Mesothelial cell of epicardium (in vitro differentiated cells): ENCODE measurements at regions not wholly inside any gene's neighbourhood (a gene's known extent, or its start where the extent isn't known, plus 50 kb on each side); places are given as distances from the start of the nearest gene placed in this dataset.

Experiments
- DNase-seq, 2 experiments: peaks; one replicate each; pipeline ENCODE4 v3.0.0; 2021; ENCODE audit warnings: low spot score in 2 of 2; ENCODE audit not compliant: unreplicated experiment in 2 of 2
- H3K27ac Mint-ChIP-seq: 2 replicates; pipeline ENCODE4 v1.8.0; 2021; ENCODE audit warnings: mixed read lengths
- H3K27me3 Mint-ChIP-seq: 2 replicates; pipeline ENCODE4 v1.8.0; 2021; ENCODE audit warnings: low read depth, mixed read lengths
- H3K36me3 Mint-ChIP-seq: 2 replicates; pipeline ENCODE4 v1.8.0; 2021; ENCODE audit warnings: mixed read lengths
- H3K4me1 Mint-ChIP-seq: 2 replicates; pipeline ENCODE4 v1.8.0; 2021; ENCODE audit warnings: mixed read lengths
- H3K4me3 Mint-ChIP-seq: 2 replicates; pipeline ENCODE4 v1.8.0; 2021; ENCODE audit warnings: mild to moderate bottlenecking, moderate library complexity, mixed read lengths
- H3K9me3 Mint-ChIP-seq: 2 replicates; pipeline ENCODE4 v1.8.0; 2021; ENCODE audit warnings: mixed read lengths
- TF ChIP-seq, protein P1 (sequence below): fragments of 200-600 bp; sonication (generic); IDR thresholded peaks from one replicate; pipeline ENCODE4 v1.5.0; 2021; ENCODE audit warnings: antibody characterized with exemption; ENCODE audit not compliant: unreplicated experiment

GRCh38 chrX:81414630-81415029 lies 212.7 kb downstream of the SH3BGRL start:
- TF ChIP-seq, protein P1, sequence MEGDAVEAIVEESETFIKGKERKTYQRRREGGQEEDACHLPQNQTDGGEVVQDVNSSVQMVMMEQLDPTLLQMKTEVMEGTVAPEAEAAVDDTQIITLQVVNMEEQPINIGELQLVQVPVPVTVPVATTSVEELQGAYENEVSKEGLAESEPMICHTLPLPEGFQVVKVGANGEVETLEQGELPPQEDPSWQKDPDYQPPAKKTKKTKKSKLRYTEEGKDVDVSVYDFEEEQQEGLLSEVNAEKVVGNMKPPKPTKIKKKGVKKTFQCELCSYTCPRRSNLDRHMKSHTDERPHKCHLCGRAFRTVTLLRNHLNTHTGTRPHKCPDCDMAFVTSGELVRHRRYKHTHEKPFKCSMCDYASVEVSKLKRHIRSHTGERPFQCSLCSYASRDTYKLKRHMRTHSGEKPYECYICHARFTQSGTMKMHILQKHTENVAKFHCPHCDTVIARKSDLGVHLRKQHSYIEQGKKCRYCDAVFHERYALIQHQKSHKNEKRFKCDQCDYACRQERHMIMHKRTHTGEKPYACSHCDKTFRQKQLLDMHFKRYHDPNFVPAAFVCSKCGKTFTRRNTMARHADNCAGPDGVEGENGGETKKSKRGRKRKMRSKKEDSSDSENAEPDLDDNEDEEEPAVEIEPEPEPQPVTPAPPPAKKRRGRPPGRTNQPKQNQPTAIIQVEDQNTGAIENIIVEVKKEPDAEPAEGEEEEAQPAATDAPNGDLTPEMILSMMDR: no peak
- Mint-ChIP-seq H3K36me3 (no peaks in the 10 kb centered on the region), H3K27ac (no peak overlapping the region), H3K4me1 (no peaks in the 10 kb centered on the region), H3K4me3 (no peak overlapping the region), H3K27me3 (no peaks in the 10 kb centered on the region), H3K9me3 (peaks cover 38% of the 10 kb centered on the region)
- DNase-seq: no peak
